OCI-LY7 (cell line): ENCODE measurements at regions not wholly inside any gene's neighbourhood (a gene's known extent, or its start where the extent isn't known, plus 50 kb on each side); places are given as distances from the start of the nearest gene placed in this dataset.
"Not testable (repeated sequence)": the region's sequence is repeated elsewhere in the genome, so short reads cannot be mapped to it uniquely, and the experiment has no call there.

Source experiments
- BruUV-seq: library from RNA; stranded (reverse); fragments of 400-500 nt; replicated peaks from 2 replicates; lab custom pipeline; 2021; lab: Mats Ljungman, UMichigan
- CTCF ChIA-PET: fragments of 300-600 bp; sonication (Branson Sonifier 250); formaldehyde crosslinking; loops from one replicate; lab custom pipeline; 2022; ENCODE audit warnings: antibody characterized with exemption; ENCODE audit not compliant: unreplicated experiment; lab: Charles Lee
- POLR2A ChIA-PET: fragments of 300-600 bp; sonication (Branson Sonifier 250); formaldehyde crosslinking; loops from one replicate; lab custom pipeline; 2022; ENCODE audit warnings: antibody characterized with exemption; lab: Charles Lee
- DNase-seq: peaks from one replicate; pipeline ENCODE4 v3.0.0-alpha.2; 2015; ENCODE audit warnings: low spot score
- H2AFZ ChIP-seq: fragments of 200-600 bp; sonication (generic), shearing (Covaris generic); 2 replicates; pipeline ENCODE4 v1.6.1; 2014; ENCODE audit warnings: mild to moderate bottlenecking, antibody characterized with exemption, low read length, moderate library complexity
- H3K27ac ChIP-seq: fragments of 200-600 bp; sonication (generic); 2 replicates; pipeline ENCODE4 v1.5.1; 2014; ENCODE audit warnings: mixed run types, low read depth, mild to moderate bottlenecking, moderate library complexity, low read length, inconsistent platforms; ENCODE audit not compliant: poor library complexity, severe bottlenecking
- H3K36me3 ChIP-seq: fragments of 200-600 bp; sonication (generic); 2 replicates; pipeline ENCODE4 v1.6.1; 2014; ENCODE audit warnings: mild to moderate bottlenecking, antibody characterized with exemption, low read length, moderate library complexity, mixed read lengths; ENCODE audit not compliant: insufficient read depth
- H3K4me1 ChIP-seq: fragments of 200-600 bp; sonication (generic); 2 replicates; pipeline ENCODE4 v1.5.1; 2014; ENCODE audit warnings: mild to moderate bottlenecking, low read length; ENCODE audit not compliant: insufficient read depth, poor library complexity, severe bottlenecking
- H3K4me2 ChIP-seq: fragments of 200-600 bp; sonication (generic); 2 replicates; pipeline ENCODE4 v1.6.1; 2014; ENCODE audit warnings: mild to moderate bottlenecking, low read length
- H3K4me3 ChIP-seq: fragments of 200-600 bp; sonication (generic); 2 replicates; pipeline ENCODE4 v1.5.1; 2014; ENCODE audit warnings: mild to moderate bottlenecking, low read depth, low read length; ENCODE audit not compliant: poor library complexity, severe bottlenecking
- H3K79me2 ChIP-seq: fragments of 200-600 bp; sonication (generic); 2 replicates; pipeline ENCODE4 v1.6.1; 2016; ENCODE audit warnings: low read depth, mild to moderate bottlenecking, low read length, moderate library complexity, mixed read lengths; ENCODE audit not compliant: insufficient read depth
- H3K9me2 ChIP-seq: fragments of 200-600 bp; sonication (generic); 2 replicates; pipeline ENCODE4 v1.6.1; 2016; ENCODE audit warnings: mild to moderate bottlenecking, low read length, mixed read lengths; ENCODE audit not compliant: insufficient read depth
- H3K9me3 ChIP-seq: fragments of 200-600 bp; sonication (generic); 2 replicates; pipeline ENCODE4 v1.6.1; 2014; ENCODE audit warnings: mild to moderate bottlenecking, mixed run types, low read length, mixed read lengths
- H4K20me1 ChIP-seq: fragments of 200-600 bp; sonication (generic); 2 replicates; pipeline ENCODE4 v1.6.1; 2014; ENCODE audit warnings: mild to moderate bottlenecking, antibody characterized with exemption, low read length, moderate library complexity, mixed read lengths; ENCODE audit not compliant: insufficient read depth
- CTCF ChIP-seq: fragments of 200-600 bp; sonication (generic); conservative IDR thresholded peaks from 2 replicates; pipeline ENCODE4 v1.5.1; 2014; ENCODE audit warnings: mild to moderate bottlenecking, antibody characterized with exemption, low read length, moderate library complexity, mixed read lengths
- EZH2phosphoT487 ChIP-seq: fragments of 200-600 bp; sonication (generic); IDR thresholded peaks from 2 replicates; pipeline ENCODE4 v1.6.1; 2018; ENCODE audit warnings: low read depth, borderline replicate concordance, mild to moderate bottlenecking, mixed run types, antibody characterized with exemption, low read length, moderate library complexity, mixed read lengths
- intact Hi-C: fragments of 100-400 bp; cut with micrococcal nuclease; formaldehyde crosslinking; loops from one replicate; pipeline ENCODE4 v1.10.0; 2022; ENCODE audit not compliant: unreplicated experiment

DNA sequence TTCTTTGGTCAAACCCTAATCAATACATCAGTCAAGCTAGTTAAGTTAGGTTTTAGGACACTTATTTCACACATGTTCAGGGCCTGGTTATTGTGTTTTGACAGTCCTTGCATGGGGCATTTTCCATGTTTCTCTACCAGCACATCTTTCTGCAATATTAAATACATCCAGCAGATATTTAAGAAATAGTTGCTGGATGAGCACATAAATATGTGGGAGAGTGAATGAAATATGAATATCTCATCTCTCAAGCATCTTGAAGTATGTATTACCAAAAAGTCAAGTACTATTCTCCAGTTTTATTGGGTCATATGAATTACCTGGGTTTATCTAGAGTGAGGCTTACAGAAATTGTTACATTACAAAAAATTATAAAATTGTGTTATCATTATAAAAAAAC is 621.9 kb upstream of the GJE1 start:
- ChIA-PET POLR2A (interaction anchor here (1.1 to 1.3 kb wide), 2 partner anchors 21 to 26 kb away, joined by 3 to 8 read pairs; no protein-coding TSS in a partner anchor), CTCF (no interaction called here)
- H3K4me1 ChIP-seq, result no peaks in the 10 kb centered on the region
- TF ChIP-seq CTCF, result no peak
- TF ChIP-seq EZH2phosphoT487, result no peak
- no peak overlapping the region for H3K27ac ChIP-seq
- no peak overlapping the region for H3K4me2 ChIP-seq
- intact Hi-C loops, result no loop called here
- H3K9me3 ChIP-seq, result 0 out of 2 replicates have a peak, but pooled peaks cover 3% of the 10 kb centered on the region
- H2AFZ ChIP-seq, result no peak overlapping the region
- DNase-seq, result no peak
- H3K79me2 ChIP-seq, result no peaks in the 10 kb centered on the region
- BruUV-seq, result no TSS peak
- no peaks in the 10 kb centered on the region; the same call in 1 of the 2 replicates for H3K9me2 ChIP-seq
- no peak overlapping the region for H3K4me3 ChIP-seq
- H3K36me3 ChIP-seq, result no peaks in the 10 kb centered on the region
- H4K20me1 ChIP-seq, result no peaks in the 10 kb centered on the region

DNA sequence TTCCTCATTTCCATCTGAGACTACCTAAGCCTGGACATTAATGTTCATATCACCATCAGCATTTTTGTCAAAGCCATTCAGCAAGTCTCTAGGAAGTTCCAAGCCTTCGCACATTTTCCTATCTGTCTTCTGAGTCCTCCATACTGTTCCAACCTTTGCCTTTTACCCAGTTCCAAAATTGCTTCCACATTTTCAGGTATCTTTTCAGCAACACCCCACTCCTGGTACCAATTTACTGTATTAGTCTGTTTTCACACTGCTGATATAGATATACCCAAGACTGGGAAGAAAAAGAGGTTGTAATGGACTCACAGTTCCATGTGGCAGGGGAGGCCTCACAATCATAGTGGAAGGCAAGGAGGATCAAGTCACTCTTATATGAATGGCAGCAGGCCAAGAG is 626.7 kb upstream of the GJE1 start:
- H3K4me1 ChIP-seq, H3K27ac ChIP-seq, BruUV-seq, CTCF ChIA-PET, POLR2A ChIA-PET, DNase-seq, H2AFZ ChIP-seq, H3K9me3 ChIP-seq, H3K9me2 ChIP-seq, H3K4me2 ChIP-seq, H4K20me1 ChIP-seq, H3K79me2 ChIP-seq, intact Hi-C loops, H3K36me3 ChIP-seq, H3K4me3 ChIP-seq: not testable (repeated sequence)

GRCh38 chr6:141504318-141504717 is 628.4 kb upstream of the GJE1 start:
- H3K4me2 ChIP-seq, H3K27ac ChIP-seq, CTCF ChIA-PET, POLR2A ChIA-PET, H3K9me2 ChIP-seq, H3K4me3 ChIP-seq, H3K9me3 ChIP-seq, H3K79me2 ChIP-seq, H4K20me1 ChIP-seq, H3K4me1 ChIP-seq, intact Hi-C loops, BruUV-seq, H2AFZ ChIP-seq, H3K36me3 ChIP-seq, DNase-seq: not testable (repeated sequence)

GRCh38 chr6:141501616-141502015 is 631.1 kb upstream of the GJE1 start:
- intact Hi-C loops, result no loop called here
- H3K9me3 ChIP-seq, result peaks cover 4% of the 10 kb centered on the region; the same call in 1 of the 2 replicates
- TF ChIP-seq CTCF (no peak), EZH2phosphoT487 (no peak)
- peak overlapping the region; percentile 37; the same call in 1 of the 2 replicates for H2AFZ ChIP-seq
- ChIA-PET POLR2A (no interaction called here), CTCF (no interaction called here)
- H3K9me2 ChIP-seq, result no peaks in the 10 kb centered on the region; the same call in 1 of the 2 replicates
- H4K20me1 ChIP-seq, result no peaks in the 10 kb centered on the region
- DNase-seq, result no peak
- no peak overlapping the region for H3K27ac ChIP-seq
- H3K4me1 ChIP-seq, result no peaks in the 10 kb centered on the region
- no peak overlapping the region for H3K4me3 ChIP-seq
- BruUV-seq, result no TSS peak
- H3K36me3 ChIP-seq, result no peaks in the 10 kb centered on the region; the same call in 1 of the 2 replicates
- H3K4me2 ChIP-seq, result no peak overlapping the region
- H3K79me2 ChIP-seq, result no peaks in the 10 kb centered on the region
